ENCODE measurements at regions not wholly inside any gene's neighbourhood (a gene's known extent, or its start where the extent isn't known, plus 50 kb on each side); places are given as distances from the start of the nearest gene placed in this dataset.

DNA sequence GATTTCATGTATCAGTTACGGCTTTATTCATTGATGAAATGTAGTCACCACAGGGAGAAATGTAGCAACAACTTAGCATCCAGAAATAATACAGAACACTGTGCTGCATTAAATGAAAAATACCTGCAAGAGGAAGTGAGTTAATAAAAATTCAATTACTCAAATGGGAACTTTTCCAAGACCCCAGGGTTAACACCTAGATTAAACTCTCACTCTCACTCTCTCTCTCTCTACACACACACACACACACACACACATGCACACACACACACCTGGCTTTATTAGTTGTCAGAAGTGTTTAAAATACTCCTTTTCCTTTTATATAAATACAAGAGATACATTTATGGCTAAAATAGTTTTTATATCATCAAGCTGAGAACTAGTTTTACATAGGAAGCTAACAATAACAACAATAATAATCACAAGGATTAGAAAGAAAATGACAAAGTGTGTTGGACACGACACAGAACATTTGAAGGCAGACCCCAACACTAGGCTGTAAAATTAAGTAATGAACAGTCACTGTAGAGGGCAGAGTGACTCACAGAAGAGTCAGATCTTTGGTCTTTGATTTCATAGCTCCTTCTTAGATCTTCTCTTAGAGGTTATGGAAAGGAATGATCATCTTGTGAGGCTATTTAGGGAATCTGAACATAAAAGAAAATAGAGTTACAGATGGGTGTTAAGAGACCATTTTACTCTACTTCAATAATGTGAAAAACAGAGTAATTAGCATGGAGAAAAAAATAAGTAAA is 1266.0 kb upstream of the ADGRL2 start:
- TF ChIP-seq, protein P1, sequence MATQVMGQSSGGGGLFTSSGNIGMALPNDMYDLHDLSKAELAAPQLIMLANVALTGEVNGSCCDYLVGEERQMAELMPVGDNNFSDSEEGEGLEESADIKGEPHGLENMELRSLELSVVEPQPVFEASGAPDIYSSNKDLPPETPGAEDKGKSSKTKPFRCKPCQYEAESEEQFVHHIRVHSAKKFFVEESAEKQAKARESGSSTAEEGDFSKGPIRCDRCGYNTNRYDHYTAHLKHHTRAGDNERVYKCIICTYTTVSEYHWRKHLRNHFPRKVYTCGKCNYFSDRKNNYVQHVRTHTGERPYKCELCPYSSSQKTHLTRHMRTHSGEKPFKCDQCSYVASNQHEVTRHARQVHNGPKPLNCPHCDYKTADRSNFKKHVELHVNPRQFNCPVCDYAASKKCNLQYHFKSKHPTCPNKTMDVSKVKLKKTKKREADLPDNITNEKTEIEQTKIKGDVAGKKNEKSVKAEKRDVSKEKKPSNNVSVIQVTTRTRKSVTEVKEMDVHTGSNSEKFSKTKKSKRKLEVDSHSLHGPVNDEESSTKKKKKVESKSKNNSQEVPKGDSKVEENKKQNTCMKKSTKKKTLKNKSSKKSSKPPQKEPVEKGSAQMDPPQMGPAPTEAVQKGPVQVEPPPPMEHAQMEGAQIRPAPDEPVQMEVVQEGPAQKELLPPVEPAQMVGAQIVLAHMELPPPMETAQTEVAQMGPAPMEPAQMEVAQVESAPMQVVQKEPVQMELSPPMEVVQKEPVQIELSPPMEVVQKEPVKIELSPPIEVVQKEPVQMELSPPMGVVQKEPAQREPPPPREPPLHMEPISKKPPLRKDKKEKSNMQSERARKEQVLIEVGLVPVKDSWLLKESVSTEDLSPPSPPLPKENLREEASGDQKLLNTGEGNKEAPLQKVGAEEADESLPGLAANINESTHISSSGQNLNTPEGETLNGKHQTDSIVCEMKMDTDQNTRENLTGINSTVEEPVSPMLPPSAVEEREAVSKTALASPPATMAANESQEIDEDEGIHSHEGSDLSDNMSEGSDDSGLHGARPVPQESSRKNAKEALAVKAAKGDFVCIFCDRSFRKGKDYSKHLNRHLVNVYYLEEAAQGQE (IDR thresholded peaks at IDR 0.05; ENCODE audit: insufficient replicate concordance, low read depth): no peak
- TF ChIP-seq POLR2AphosphoS5 (IDR thresholded peaks at IDR 0.05; ENCODE audit: low read depth): no peak
- no peak for TF ChIP-seq SPI1 (IDR thresholded peaks at IDR 0.05; ENCODE audit: borderline replicate concordance, low read depth)
- TF ChIP-seq GABPA (IDR thresholded peaks at IDR 0.05; ENCODE audit: low read depth): no peak
- TF ChIP-seq, protein P2, sequence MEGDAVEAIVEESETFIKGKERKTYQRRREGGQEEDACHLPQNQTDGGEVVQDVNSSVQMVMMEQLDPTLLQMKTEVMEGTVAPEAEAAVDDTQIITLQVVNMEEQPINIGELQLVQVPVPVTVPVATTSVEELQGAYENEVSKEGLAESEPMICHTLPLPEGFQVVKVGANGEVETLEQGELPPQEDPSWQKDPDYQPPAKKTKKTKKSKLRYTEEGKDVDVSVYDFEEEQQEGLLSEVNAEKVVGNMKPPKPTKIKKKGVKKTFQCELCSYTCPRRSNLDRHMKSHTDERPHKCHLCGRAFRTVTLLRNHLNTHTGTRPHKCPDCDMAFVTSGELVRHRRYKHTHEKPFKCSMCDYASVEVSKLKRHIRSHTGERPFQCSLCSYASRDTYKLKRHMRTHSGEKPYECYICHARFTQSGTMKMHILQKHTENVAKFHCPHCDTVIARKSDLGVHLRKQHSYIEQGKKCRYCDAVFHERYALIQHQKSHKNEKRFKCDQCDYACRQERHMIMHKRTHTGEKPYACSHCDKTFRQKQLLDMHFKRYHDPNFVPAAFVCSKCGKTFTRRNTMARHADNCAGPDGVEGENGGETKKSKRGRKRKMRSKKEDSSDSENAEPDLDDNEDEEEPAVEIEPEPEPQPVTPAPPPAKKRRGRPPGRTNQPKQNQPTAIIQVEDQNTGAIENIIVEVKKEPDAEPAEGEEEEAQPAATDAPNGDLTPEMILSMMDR (IDR thresholded peaks at IDR 0.05; ENCODE audit: insufficient read depth, low read length): no peak
- H3K27ac ChIP-seq (replicated peaks): no peak overlapping the region
- no peaks in the 10 kb centered on the region for H3K27me3 ChIP-seq (ENCODE audit: insufficient read depth, poor library complexity, severe bottlenecking)
- no peak for DNase-seq (ENCODE audit: low read depth in 1 of 2, low spot score in 1 of 2)
- H3K4me3 ChIP-seq (replicated peaks; ENCODE audit: insufficient read depth, low read length): no peak overlapping the region

DNA sequence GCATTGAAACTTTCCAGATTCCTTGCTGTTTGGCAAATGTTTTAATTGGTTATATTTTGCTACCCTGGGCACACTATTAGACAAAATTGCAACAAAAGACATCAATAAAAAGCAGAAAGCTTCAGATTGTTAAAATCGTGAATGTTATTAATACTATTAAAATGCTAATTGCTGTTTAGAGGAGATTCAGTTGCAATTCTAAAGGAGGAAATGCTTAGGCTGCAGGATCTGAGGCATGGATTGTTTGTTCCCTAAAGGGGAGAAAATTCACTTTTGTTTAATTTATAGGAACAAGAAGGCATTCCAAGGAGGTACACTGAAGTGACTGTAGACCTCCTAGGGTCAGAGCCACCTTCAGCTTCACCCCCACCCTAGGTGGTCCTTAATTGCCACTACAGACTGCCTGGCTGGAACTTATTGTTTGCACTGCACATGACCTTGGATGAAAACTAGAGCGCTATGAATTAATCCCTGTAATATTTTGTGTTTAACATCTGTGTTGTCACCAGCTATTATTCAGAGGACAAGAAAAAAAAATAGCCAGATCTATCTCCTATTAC is 1266.9 kb upstream of the ADGRL2 start:
- TF ChIP-seq, protein P2 (IDR thresholded peaks at IDR 0.05; ENCODE audit: insufficient read depth, low read length): no peak
- TF ChIP-seq GABPA (IDR thresholded peaks at IDR 0.05; ENCODE audit: low read depth): no peak
- no peak for TF ChIP-seq SPI1 (IDR thresholded peaks at IDR 0.05; ENCODE audit: borderline replicate concordance, low read depth)
- TF ChIP-seq, protein P1 (IDR thresholded peaks at IDR 0.05; ENCODE audit: insufficient replicate concordance, low read depth): no peak
- TF ChIP-seq POLR2AphosphoS5 (IDR thresholded peaks at IDR 0.05; ENCODE audit: low read depth): no peak
- no peak overlapping the region for H3K27ac ChIP-seq (replicated peaks)

DNA sequence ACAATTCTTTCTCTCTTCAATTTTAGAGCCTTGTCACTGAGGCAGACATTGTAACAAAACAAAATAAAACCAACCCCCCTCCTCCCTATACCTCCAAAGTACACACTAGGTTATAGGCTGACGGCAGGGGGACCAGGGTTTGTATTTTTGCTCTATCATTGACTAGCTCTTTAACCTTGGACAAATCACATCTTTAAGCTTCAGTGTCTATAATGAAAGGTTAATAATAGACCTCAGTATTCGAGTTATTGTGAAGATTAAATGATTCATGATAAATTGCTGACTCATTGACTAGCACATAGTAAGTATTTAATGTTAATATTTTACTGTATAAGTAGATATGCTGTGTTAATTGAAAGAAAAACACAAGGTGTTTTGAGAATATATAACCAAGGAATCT is 1267.6 kb upstream of the ADGRL2 start:
- Histone ChIP-seq H3K27me3 (ENCODE audit: insufficient read depth, poor library complexity, severe bottlenecking) (no peaks in the 10 kb centered on the region), H3K4me3 (replicated peaks; ENCODE audit: insufficient read depth, low read length) (no peak overlapping the region), H3K27ac (replicated peaks) (no peak overlapping the region)
- no peak for DNase-seq (ENCODE audit: low read depth in 1 of 2, low spot score in 1 of 2)
- TF ChIP-seq, protein P1 (IDR thresholded peaks at IDR 0.05; ENCODE audit: insufficient replicate concordance, low read depth): no peak
- no peak for TF ChIP-seq POLR2AphosphoS5 (IDR thresholded peaks at IDR 0.05; ENCODE audit: low read depth)
- TF ChIP-seq, protein P2 (IDR thresholded peaks at IDR 0.05; ENCODE audit: insufficient read depth, low read length): no peak
- no peak for TF ChIP-seq SPI1 (IDR thresholded peaks at IDR 0.05; ENCODE audit: borderline replicate concordance, low read depth)
- TF ChIP-seq GABPA (IDR thresholded peaks at IDR 0.05; ENCODE audit: low read depth): no peak

More for the DNA sequence above, 1266.9 kb upstream of the ADGRL2 start:
- no peak for DNase-seq (ENCODE audit: low read depth in 1 of 2, low spot score in 1 of 2)
- Histone ChIP-seq H3K4me3 (replicated peaks; ENCODE audit: insufficient read depth, low read length) (no peak overlapping the region), H3K27me3 (ENCODE audit: insufficient read depth, poor library complexity, severe bottlenecking) (no peaks in the 10 kb centered on the region)
